ENCODE measurements at regions not wholly inside any gene's neighbourhood (a gene's known extent, or its start where the extent isn't known, plus 50 kb on each side); places are given as distances from the start of the nearest gene placed in this dataset.

DNA sequence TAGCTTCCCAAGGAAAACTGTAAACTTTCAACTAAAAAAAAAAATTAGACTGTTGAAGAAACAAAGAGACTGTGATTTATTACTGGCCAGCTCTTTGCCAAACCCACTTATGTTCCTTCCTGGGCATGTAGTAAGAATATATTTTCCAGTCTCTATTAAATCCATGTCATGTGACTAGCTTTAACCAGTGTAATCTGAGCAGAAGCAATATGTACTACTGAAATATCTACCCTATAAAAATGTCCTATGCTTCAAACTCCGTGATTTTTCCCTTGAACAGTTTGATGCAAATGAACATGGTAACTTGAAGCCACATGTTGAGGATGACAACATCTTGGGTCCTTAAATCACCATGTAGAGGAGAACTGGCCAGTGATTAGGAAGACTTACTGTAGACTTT is 144.5 kb downstream of the NTMT2 start:
- TF ChIP-seq, protein P1, sequence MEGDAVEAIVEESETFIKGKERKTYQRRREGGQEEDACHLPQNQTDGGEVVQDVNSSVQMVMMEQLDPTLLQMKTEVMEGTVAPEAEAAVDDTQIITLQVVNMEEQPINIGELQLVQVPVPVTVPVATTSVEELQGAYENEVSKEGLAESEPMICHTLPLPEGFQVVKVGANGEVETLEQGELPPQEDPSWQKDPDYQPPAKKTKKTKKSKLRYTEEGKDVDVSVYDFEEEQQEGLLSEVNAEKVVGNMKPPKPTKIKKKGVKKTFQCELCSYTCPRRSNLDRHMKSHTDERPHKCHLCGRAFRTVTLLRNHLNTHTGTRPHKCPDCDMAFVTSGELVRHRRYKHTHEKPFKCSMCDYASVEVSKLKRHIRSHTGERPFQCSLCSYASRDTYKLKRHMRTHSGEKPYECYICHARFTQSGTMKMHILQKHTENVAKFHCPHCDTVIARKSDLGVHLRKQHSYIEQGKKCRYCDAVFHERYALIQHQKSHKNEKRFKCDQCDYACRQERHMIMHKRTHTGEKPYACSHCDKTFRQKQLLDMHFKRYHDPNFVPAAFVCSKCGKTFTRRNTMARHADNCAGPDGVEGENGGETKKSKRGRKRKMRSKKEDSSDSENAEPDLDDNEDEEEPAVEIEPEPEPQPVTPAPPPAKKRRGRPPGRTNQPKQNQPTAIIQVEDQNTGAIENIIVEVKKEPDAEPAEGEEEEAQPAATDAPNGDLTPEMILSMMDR (IDR thresholded peaks at IDR 0.05) = no peak
- no peak for TF ChIP-seq POLR2A (IDR thresholded peaks at IDR 0.05)
- no peak for TF ChIP-seq EP300 (IDR thresholded peaks at IDR 0.05)
